ENCODE measurements at regions not wholly inside any gene's neighbourhood (a gene's known extent, or its start where the extent isn't known, plus 50 kb on each side); places are given as distances from the start of the nearest gene placed in this dataset.

GRCh38 chr16:51490866-51491265 is 339.8 kb upstream of the SALL1 start:
- no peak for TF ChIP-seq CTCF (IDR thresholded peaks at IDR 0.05)
- no peak for TF ChIP-seq POLR2A (IDR thresholded peaks at IDR 0.05)
- no peak for TF ChIP-seq POLR2AphosphoS5 (IDR thresholded peaks at IDR 0.05; ENCODE audit: insufficient read depth in 1 of 2, low read depth in 1 of 2)

All from vagina (tissue), 2 donors.